Hematopoietic multipotent progenitor cell treated with erythropoietin and hydrocortisone succinate and interleukin-3 and kit ligand, for 6 days (in vitro differentiated cells): ENCODE measurements at regions not wholly inside any gene's neighbourhood (a gene's known extent, or its start where the extent isn't known, plus 50 kb on each side); places are given as distances from the start of the nearest gene placed in this dataset.

ENCODE experiments used
- DNase-seq: peaks from one replicate; pipeline ENCODE4 v3.0.0-alpha.2; 2015

DNA sequence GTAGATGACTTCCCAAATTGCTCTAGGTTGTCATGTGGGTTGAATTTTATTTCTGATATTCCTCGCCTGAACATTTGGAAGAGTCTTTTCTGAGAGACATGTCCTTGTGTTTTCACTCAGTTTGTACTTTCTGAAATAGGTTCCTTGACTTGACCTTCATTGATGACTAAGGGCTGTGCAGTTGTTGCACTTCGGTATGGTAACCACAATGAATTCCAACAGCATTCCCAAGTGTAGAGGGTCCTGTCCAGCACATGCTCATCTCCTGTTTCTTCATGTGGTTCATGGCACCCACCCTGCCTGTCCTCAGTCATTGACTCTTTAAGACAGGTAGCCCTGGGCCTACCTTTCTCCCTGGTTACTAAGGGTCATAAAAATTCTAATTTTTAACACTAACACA is 527.8 kb downstream of the MTRR start:
- no peak for DNase-seq

DNA sequence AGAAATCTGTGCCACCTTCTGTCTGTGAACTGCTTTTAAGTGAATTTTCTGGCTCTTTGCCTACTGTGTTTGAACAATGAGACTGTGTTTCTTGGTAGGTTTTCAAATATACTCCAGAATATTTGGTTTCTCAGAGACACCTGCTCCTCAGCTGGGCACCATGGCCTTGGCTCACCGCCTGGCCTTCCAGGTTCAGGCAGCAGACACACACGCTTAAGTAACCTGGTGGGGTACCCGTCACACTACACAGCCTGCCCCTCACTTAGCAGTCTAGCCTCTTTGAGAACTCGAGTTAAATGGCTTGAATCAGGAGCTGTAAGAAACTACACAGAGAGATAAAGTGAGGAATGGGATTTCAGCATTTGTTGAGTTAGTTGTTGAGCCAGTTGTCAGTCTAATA is 530.5 kb downstream of the MTRR start:
- DNase-seq, result no peak

DNA sequence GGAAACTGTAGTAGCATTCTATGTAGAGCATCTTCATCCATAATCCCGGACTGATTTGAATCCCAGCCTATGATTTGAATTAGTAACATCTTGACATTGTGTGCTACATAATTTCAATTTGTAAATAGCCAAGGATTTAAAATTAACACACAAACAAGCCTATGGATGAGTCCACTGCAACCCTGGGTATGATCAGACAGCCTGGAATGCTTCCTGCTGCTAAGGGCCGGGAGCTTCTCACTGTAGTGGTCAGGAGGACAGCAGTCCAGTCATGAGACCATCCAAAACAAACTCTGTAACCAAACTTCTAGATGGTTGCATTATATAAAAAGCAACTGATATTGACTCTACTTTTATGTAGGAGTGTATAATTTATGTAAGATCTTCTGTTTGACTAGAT is 539.3 kb downstream of the MTRR start:
- no peak for DNase-seq

DNA sequence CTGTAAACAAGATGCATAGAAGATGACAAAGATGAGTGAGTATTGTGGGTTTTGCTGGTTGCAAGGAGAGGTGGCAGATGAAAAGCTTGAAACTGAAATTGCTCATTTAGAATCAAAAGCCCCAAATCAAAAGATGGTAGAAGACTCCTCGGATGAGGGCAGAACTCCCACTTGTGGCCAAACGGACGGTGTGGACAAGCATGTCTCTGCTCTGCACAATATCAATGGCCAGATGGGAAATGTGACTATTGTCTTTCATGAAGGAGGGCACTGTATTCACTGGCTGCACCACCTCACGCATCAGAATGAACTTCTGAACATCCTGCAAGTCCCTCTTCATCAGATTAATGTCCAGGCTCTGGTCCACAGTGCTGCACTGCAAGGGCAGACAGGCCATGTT is 541.7 kb downstream of the MTRR start:
- DNase-seq, result no peak

DNA sequence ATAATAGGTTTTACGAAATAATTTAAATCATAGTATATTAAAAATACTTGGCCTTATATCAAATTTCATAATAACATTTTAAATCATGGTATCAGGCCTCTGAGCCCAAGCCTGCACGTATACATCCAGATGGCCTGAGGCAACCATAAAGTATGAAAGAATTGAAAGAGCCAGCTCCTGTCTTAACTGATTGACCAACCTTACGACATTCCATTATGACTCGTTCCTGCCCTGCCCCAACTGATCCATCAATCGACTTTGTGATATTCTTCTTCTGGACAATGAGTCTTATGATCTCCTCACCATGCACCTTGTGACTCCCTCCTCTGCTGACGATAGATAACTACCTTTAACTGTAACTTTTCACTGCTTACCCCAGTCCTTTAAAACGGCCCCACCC is 545.0 kb downstream of the MTRR start:
- DNase-seq, result no peak

DNA sequence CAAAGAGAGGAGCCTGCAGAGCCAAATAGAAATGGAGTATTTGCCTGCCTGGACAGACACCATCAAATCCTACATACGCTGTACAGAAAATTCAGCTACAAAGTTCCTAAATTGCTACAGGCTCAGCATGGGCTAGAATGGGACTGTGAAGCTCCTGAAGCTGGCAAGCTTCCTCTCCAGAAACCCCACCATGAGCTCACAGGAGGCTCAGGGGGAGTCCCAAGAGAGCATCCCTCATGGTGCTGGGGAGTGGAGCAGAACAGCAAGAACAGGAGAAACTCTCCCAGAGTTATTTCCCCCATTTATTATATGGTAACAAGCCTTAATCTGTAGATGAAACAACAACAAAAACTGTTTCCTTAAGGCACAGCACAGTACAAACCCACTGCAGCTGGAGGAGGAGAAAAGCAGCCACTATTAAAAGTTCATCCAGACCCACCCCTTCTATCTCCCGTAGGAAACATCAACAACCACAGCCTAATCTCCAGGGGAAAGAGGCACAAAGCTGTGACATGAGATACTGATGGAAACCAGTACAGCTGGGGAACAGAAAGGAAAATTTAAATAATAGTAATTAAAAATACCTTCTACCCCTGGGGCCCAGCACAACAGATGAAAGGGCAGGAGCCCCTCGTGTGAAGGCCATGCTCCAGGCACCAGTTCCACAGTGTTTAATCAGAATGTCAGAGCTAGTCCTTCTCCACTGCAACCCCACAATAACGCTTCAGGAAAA is 548.5 kb downstream of the MTRR start:
- no peak for DNase-seq

DNA sequence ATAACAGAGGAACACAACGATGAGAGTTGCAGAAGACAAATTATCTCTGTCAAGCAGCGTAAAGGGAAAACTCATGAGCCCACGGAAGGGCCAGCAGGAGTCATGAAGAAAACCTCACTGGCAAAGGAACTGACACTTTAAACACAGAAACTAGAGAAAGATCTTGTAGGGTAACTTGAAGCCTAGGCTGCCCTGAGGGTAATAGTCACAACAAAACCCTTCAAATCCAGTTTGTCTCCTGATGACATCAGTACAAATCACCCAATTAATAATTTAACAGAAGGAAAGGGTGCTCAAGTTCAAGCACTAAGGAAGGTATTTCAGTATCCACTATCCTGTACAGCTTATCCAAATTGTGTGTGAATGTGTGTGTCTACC is 549.1 kb downstream of the MTRR start:
- no peak for DNase-seq

DNA sequence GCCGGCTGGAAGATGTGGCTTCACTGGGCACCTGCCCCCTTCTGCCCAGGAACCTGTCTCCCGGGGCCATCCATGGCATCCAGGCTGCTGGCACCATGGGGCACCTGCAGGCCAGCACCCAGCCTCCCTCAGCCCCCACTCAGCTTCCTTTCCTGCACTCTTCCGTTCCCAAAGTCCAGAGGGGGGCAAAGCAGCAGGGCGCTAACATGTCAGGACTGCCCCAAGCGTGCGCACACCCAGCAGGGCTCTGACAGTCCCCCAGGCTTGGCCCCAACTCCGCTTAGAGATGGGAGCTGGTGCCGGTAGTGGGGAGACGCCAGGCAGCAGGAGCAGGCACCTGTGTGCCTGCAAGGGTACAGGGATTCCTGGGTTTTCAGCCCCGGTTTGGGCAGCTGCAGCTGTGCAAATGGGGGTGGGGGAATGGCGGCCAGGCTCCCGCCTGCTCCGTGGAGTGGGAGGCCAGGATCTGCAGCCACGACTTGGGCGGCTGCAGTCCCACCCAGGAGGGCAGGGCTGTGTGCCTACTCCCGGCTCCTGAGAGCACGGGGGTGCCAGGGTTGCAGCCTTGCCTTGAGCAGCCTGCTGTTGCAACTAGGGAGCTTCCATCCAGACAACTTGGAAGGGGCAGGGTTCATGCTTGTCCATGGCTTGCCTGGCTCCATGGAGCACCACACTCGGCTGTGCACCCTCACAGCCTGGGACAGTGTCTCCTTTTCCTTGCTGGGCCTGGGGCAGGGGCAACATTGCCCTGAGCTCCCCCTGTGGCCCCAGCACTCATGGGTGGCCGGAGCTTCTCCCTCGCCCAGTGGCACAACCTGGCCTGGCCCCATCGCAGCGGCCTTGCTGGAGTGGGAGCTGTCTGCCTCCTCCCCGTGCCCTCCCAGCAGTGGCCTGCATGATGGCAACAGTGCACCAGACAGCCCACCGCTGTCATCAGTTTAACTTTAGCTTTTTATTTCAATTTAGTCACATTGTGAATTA is 561.1 kb downstream of the MTRR start:
- DNase-seq, result no peak

DNA sequence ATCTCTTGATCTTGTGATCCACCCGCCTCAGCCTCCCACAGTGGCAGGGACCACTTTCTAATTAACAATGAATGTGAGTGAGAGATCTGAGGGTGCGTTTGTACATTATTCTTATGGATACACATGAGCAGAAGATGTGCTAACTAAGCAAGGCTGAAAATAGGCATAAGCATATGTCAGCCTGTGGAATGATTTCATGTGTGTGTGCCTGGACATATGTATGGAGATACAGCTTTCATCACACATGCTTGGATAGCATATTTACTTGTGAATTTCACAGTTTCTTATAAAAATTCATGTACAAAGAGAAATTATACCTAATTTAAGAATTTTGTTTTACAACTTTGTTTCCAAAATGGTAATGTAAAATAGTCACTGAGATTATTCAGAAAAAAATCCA is 565.6 kb downstream of the MTRR start:
- no peak for DNase-seq

DNA sequence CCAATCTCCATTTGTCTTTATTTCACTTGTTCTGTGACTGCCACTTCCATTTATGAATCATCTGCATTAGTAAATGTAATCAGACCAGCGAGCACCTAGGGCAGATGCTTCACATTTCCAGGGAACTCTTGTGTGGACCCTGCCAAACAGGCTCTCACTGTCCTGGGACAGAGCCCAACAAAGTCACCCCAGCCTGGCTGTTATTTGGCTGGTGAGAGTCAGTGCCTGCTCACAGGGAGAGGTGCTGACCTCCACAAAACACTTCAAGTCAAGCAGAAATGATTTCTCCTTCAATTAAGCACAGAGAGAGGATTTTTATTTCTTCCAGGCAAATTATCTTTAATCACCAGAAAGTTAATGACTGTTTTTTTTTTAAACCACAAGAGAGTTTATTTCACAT is 568.0 kb downstream of the MTRR start:
- DNase-seq, result no peak

DNA sequence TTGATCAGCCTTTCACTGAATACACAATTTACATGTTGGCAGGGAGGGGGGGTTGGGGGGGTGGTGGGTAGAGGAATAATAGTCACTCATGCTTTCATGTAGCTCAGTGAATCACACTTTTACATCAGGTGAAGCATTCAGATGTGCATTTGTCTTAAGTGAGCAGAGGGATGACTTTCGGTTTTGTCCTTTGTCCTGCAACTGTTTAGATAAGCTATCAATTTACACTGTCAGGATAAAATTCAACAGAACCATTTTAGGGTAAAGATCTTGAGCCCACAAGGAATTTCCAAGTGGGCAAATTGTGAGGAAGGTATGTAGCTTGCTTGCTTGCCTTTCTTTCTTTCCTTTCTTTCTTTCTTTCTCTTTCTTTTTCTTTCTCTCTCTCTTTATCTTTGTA is 576.2 kb downstream of the MTRR start:
- DNase-seq, result no peak

DNA sequence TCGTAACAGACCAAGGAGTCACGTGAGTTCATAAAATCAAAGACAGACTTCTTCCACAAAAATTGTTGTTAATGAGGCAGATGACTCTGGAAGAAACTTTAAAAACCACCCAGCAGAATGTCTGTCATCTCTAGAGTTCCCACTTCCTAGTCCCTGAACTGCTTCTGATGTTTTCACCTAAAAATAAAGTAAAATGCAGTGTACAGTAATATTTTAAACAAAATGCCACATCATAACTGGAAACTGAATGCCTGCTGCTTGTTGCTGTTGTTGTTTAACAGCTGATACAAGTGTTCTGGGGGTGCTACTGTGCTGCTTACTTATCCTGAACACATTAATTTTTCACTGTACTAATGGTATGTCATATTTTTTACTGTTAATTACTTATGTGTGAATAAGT is 577.2 kb downstream of the MTRR start:
- DNase-seq, result no peak

DNA sequence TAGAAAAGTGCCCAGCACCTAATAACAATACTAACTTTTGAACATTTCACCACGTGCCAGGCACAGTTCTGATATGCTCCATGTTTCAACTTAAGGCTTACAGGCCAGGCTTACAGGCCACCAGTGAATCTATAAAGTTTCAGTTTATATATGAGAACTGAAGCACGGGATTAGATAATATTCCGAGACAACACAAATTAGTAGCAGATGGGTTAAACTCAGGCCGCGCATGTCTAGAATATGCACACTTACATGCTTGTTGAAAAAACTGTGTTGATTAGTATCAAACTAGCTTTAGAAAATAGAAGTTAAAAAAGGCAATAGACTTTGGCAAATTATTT is 587.9 kb downstream of the MTRR start:
- no peak for DNase-seq

DNA sequence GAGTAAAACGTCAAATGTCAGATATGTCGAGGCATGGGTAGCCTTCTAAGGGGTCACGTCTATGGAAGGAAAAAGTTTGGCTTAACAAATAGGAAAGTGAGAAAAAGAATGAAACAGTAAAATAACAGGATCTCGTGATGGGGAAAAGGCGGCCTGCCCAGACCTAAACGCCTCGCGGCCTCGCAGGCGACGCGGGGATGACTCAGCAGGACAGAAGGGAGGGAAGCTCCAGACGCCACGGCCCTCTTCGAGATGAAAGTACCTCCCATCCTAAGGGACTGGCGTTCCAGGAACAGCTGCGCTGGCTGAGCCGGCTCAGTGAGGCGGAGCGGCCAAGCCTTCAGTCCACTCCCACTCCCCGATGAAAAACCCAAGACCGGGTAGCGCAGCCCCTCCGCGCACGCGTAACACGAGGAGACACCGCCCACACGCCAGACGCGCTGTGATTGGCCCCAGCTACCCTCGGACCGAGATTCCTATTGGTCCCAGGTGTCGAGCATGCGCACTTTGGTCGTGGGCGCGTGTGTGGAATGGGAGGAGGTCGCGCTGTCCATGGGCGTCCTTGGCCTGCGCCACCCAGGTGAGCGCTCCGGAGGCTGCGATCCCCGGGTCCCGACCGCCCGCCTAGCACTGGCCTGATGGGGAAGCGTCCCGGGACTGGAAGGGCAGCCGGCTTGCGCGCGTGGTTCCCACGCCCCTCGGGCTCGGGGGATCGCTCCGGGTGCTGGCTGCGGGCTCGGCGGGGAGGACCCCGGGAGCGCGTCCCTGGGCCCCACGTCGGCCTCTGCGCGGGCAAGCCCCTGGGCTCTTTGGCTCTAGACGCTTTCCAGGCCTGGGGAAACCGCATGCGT is 588.5 kb downstream of the MTRR start:
- peak; percentile 83 for DNase-seq

DNA sequence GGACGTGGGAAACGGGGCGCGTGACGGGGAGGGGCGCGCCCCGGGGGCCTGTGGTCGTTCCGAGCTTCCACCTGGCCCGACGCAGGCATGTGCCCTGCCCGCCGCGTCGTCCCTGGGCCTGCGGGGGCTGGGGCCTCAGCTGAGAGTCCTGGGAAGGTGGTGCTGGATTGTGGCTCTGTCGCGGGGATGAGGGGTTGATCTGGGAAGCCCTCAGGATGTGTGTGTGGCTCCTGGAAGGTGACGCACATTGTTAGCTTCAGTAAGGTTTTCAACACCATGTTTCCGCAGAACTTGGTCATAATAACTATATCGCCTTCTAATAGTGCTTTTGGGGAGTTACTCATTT is 589.1 kb downstream of the MTRR start:
- no peak for DNase-seq

DNA sequence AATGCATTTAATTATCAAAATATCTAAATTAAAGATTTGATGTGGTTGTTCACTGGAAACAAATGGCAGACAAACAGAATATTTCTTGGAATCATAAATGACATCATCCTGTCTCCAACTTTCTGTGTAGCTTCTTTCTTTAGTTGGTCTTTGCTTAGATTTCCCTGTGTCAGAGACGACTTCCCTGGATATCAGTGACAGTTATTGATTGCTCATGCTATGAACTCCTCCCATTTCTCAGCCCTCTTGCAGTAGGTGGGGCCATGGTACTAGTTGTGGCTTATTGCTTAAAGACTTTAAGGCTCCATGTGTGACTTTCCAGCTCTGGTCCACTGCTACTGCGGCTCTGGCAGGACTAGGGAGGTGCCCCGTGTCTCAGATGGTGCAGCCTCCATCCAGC is 592.6 kb downstream of the MTRR start:
- DNase-seq, result no peak

DNA sequence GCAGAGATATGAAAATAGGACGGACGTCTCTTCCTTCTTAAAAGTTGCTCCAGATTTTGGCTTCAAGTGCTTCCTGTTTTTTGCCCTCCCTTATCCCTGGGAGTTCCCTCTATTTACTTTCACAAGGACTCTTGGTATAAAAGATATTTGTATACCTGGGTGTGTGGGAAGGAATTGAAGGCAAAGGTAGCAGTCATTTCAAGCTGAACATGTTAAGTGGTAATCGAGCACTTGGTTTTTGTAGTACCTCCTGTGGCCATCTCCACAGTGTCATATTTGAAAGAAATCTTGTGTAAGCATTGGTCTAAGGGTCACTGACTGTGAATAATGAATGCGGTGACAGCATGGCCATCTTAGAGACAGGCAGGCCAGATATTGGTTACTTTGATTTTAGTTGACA is 593.6 kb downstream of the MTRR start:
- DNase-seq, result no peak

DNA sequence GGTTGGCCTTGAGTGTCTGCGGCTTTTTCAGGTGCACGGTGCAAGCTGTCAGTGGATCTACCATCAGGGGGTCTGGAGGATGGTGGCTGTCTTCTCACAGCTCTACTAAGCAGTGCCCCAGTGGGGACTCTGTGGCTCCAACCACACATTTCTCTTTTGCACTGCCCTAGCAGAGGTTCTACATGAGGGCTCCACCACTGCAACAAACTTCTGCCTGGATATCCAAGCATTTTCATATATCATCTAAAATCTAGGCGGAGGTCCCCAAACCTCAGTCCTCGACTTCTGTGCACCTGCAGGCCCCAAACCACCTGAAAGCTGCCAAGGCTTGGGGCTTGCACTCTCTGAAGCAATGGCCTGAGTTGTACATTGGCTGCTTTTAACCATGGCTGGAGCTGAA is 601.5 kb downstream of the MTRR start:
- DNase-seq, result no peak

DNA sequence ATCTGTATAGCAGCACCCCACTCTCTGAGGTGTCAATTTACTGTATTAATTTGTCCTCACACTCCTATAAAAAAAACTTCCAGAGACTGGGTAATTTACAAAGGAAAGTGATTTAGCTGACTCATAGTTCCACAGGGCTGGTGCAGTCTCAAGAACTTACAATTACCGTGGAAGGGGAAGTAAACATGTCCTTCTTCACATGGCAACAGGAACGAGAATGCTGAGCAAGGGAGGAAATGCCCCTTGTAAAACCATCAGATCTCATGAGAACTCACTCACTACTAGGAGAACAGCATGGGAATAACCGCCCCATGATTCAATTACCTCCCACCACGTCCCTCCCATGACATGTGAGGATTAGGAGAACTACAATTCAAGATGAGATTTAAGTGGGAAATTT is 602.6 kb downstream of the MTRR start:
- DNase-seq, result no peak

DNA sequence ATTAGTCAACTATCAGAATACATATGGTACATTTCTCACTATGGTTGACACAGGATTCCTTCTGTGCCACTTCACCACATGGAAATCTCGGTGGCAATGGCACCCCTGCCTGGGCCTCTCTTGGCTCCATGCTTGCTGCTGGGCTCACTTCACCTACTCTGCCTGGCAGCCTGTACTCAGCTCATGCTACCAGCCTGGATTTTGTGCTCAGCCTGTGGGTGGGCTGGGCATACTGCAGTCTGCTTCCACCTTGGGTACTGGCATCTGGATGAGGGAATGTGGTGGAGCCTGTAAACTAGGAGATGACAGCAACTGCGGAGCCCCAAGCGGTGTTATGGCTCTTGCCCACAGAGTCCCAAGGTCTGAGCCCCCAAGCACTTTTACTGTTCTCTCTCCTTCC is 604.1 kb downstream of the MTRR start:
- DNase-seq, result no peak

DNA sequence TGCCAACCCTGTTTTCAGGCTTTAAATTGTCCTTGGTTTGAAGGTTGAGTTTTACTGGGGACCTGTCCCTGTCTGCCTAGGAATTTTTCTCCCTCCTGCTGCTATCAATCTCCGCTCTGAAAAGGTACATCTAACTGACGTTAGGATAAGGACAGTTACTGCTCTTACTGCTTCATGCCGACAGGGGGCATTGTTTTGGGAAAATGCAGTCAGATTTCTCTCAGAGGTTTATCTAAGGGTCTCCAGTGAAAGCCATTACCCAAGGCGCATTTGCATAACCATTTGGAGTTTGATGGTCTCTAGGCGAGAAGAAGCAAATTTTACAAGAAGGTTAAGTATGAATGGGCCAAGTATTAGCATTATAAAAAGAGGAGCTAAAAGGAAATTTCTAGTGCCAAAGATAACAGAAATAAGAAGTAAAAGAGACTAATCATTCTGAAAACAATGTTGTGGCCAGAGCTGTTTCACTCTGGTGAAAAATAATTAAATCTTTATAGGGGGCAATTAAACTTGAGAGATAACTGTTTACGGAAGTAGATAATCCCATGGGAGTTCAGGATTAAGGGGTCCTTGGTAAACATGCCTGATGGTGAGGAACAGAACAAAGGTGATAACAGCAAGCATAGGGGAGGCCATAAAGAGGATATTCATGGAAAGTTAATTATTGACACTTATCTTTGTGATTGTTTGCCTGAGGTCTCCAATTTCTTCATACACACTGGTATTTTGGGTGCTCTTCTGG is 605.0 kb downstream of the MTRR start:
- DNase-seq, result no peak

DNA sequence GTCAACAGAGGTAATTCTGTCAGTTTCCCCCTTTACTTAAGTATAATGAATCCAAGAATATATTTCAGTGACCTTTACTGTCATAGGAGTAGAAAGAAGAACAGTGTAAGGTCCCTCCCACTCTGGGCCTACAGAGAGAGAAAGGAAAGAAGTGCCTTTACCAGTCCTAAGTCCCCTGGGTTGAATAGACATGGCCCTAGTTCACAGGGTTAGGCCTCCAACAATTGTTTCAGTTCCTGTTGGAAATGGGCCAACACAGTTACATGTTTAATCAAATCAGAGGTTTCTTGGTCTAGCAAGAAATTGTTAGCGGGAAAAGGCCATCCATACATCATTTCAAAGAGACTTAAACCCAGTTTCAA is 605.6 kb downstream of the MTRR start:
- no peak for DNase-seq

DNA sequence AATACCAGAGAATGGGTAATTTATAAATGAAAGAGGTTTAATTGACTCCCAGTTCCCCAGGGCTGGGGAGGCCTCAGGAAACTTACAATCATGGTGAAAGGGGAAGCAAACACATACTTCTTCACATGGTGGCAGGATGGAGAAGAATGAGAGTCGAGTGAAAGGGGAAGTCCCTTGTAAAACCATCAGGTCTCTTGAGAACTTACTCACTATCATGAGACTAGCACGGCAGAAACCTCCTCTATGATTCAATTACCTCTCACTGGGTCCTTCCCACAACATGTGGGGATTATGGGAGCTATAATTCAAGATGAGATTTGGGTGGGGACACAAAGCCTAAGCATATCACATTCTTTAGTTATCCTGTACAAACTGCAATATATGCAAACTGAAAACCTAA is 609.4 kb downstream of the MTRR start:
- no peak for DNase-seq
